Ovary (tissue), 7 donors: ENCODE measurements at regions not wholly inside any gene's neighbourhood (a gene's known extent, or its start where the extent isn't known, plus 50 kb on each side); places are given as distances from the start of the nearest gene placed in this dataset.

Source experiments
- DNase-seq, 5 donors: peaks; one replicate each; pipeline ENCODE4 v3.0.0-alpha.2; 2019 to 2020
- H3K27ac ChIP-seq, 2 donors: fragments of 200-600 bp; one replicate each; pipeline versions ENCODE4 v1.5.1 to v1.8.0; 2019 to 2022
- H3K27me3 ChIP-seq: fragments of 200-600 bp; one replicate; pipeline ENCODE4 v1.8.0; 2022
- H3K36me3 ChIP-seq: fragments of 200-600 bp; sonication (generic); one replicate; pipeline ENCODE4 v1.5.1; 2019
- H3K4me1 ChIP-seq: one replicate; pipeline ENCODE4 v1.8.1; 2013; ENCODE audit warnings: mild to moderate bottlenecking, moderate library complexity; ENCODE audit not compliant: insufficient read depth
- H3K4me3 ChIP-seq: fragments of 200-600 bp; sonication (generic); one replicate; pipeline ENCODE4 v1.5.1; 2017
- H3K9me3 ChIP-seq, 2 donors: fragments of 200-600 bp in 1 of 2; sonication (generic) in 1 of 2; one replicate each; pipeline versions ENCODE4 v1.5.1 to v1.8.1; 2013 to 2019; ENCODE audit warnings: mild to moderate bottlenecking in 1 of 2, moderate library complexity in 1 of 2
- EP300 ChIP-seq: sonication (generic); formaldehyde crosslinking; IDR thresholded peaks from one replicate; pipeline ENCODE4 v1.6.1; 2017; ENCODE audit warnings: antibody characterized with exemption
- POLR2A ChIP-seq: fragments of 450-650 bp; IDR thresholded peaks from one replicate; pipeline ENCODE4 v1.6.1; 2017; ENCODE audit warnings: antibody characterized with exemption, mild to moderate bottlenecking, moderate library complexity
- WGBS, 3 donors: extraction: QIAGEN DNeasy Blood & Tissue Kit in 1 of 3; methylation state at CpG; one replicate each; pipeline versions ENCODE4 v1.1.5 to v1.1.7; 2013 to 2017; 5-methylcytosine and 5-hydroxymethylcytosine counted together
- intact Hi-C, 4 donors: fragments of 100-400 bp; cut with DNase I; formaldehyde crosslinking; loops; one replicate each; pipeline versions ENCODE4 v1.11.0 to v1.15.1; 2022 to 2023
- TF ChIP-seq, protein P1 (sequence below), 3 donors: fragments of 450-650 bp in 2 of 3; fragments of 200-600 bp in 1 of 3; IDR thresholded peaks; one replicate each; pipeline versions ENCODE4 v1.5.1 to v1.8.0; 2016 to 2022; ENCODE audit warnings: antibody characterized with exemption in 3 of 3, mild to moderate bottlenecking in 1 of 3
- donor health status: DM: no; HTN: no; CAD: no; lungs with moderate emphysema.
- donor health status: DM: no; HTN: no; CAD: no.
- donor health status: Bipolar disorder and iron deficiency.
- donor health status: DM: no; HTN: no; CAD: no.
- donor health status: DM: yes; HTN: yes; CAD: no.

DNA sequence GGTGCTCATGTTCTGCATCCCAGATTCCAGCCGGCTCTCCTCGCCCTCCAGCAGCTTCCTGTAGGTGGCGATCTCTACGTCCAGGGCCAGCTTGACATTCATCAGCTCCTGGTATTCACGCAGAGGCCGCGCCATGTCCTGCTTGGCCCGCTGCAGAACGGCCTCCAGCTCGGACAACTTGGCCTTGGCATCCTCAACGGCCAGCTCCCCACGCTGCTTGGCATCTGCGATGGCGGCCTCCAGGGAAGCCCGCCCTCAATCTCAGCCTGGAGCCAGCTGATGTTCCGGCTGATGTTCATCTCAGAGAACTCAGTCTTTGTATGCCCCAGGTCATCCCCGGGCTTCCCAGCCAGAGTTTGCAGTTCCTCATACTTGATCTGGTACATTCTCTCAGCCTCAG lies 431.8 kb upstream of the DIPK2B start:
- Histone ChIP-seq H3K27me3 (no peaks in the 10 kb centered on the region), H3K4me3 (no peak overlapping the region), H3K27ac (no peak overlapping the region), H3K36me3 (no peaks in the 10 kb centered on the region), H3K4me1 (no peaks in the 10 kb centered on the region), H3K9me3 (no peaks in the 10 kb centered on the region)
- intact Hi-C loops = no loop called here
- no peak for TF ChIP-seq POLR2A
- TF ChIP-seq, protein P1, sequence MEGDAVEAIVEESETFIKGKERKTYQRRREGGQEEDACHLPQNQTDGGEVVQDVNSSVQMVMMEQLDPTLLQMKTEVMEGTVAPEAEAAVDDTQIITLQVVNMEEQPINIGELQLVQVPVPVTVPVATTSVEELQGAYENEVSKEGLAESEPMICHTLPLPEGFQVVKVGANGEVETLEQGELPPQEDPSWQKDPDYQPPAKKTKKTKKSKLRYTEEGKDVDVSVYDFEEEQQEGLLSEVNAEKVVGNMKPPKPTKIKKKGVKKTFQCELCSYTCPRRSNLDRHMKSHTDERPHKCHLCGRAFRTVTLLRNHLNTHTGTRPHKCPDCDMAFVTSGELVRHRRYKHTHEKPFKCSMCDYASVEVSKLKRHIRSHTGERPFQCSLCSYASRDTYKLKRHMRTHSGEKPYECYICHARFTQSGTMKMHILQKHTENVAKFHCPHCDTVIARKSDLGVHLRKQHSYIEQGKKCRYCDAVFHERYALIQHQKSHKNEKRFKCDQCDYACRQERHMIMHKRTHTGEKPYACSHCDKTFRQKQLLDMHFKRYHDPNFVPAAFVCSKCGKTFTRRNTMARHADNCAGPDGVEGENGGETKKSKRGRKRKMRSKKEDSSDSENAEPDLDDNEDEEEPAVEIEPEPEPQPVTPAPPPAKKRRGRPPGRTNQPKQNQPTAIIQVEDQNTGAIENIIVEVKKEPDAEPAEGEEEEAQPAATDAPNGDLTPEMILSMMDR (IDR thresholded peaks at IDR 0.05) = no peak
- no peak for TF ChIP-seq EP300
- 81 to 89% (median 83%) methylated on average over 13 to 17 of the region's 17 CpGs for WGBS, 3 donors
- no peak for DNase-seq

DNA sequence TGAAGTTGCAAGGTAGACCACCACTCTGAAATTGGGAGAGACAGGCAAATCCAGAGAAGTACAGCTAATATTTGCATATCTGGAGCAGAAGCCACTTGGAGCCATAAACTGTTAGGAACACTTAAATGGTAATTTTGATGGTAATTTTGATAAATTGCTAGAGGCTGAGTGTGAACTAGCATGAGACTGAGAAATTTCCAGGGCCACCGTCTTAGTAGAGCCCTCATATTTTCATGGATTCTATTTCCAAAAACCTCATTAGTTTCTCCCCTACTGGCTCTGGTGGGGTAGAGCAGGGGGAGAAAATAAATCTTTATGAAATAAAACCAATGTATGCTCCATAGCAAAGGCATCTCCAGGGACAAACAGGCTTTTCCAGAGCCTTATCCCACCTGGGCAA lies 429.4 kb upstream of the DIPK2B start:
- H3K9me3 ChIP-seq = no peaks in the 10 kb centered on the region
- intact Hi-C loops = no loop called here
- TF ChIP-seq EP300 (no peak), POLR2A (no peak)
- TF ChIP-seq, protein P1 (IDR thresholded peaks at IDR 0.05) = no peak
- H3K4me1 ChIP-seq = no peaks in the 10 kb centered on the region
- WGBS, 3 donors = 94 to 97% (median 94%) methylated on average over 1 of the region's 1 CpG
- DNase-seq = no peak
- H3K4me3 ChIP-seq = no peak overlapping the region
- H3K27ac ChIP-seq = no peak overlapping the region
- no peaks in the 10 kb centered on the region for H3K36me3 ChIP-seq
- H3K27me3 ChIP-seq = no peaks in the 10 kb centered on the region

DNA sequence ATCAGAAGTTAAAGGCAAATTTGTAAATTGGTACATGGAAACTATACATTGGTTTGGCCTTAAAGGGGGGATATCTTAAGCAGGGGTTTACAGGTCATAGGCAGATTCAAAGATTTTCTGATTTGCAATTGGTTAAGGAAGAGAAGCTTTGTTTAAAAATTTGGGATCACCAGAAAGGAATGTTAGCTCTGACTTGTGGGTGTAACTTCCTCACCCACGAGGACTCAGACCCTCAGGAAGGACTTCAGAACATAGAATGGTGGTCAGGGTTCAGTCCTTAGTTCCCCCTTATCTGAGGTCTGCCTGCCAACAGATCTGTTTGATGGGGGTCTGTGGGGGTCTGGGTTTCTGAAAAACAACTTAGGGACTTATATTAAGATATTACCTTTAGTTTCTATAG lies 427.4 kb upstream of the DIPK2B start:
- Histone ChIP-seq H3K36me3 (no peaks in the 10 kb centered on the region), H3K4me3 (no peak overlapping the region), H3K27ac (no peak overlapping the region), H3K4me1 (no peaks in the 10 kb centered on the region), H3K9me3 (no peaks in the 10 kb centered on the region), H3K27me3 (no peaks in the 10 kb centered on the region)
- TF ChIP-seq, protein P1 (IDR thresholded peaks at IDR 0.05) = no peak
- TF ChIP-seq EP300 (no peak), POLR2A (no peak)
- no peak for DNase-seq
- WGBS, 3 donors = 15 to 41% (median 28%) methylated on average over 1 of the region's 1 CpG
- intact Hi-C loops = no loop called here

DNA sequence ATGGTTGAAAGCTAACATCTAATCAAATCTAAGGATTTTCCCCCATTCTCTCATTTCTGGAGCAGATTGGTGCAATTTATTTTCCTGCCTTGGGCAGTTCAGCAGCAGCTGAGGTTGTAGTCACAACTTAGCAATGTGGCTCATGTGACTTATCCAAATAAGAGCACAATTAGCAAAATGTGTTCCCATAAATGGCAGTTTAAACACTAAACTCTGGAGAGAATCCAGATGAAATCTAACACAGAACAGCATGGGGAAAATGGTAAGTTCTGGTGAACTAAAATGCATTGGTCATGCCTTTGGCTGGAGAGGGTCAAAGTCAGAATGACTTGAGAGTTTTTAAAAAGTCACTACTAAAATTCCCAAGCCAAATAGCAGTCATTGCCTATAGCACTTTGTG lies 422.6 kb upstream of the DIPK2B start:
- no peaks in the 10 kb centered on the region for H3K36me3 ChIP-seq
- no peaks in the 10 kb centered on the region for H3K4me1 ChIP-seq
- no peak overlapping the region for H3K27ac ChIP-seq
- no peaks in the 10 kb centered on the region for H3K9me3 ChIP-seq
- H3K4me3 ChIP-seq = no peak overlapping the region
- intact Hi-C loops = no loop called here
- TF ChIP-seq, protein P1 (IDR thresholded peaks at IDR 0.05) = no peak
- TF ChIP-seq EP300 = no peak
- TF ChIP-seq POLR2A = no peak
- no peak for DNase-seq
- H3K27me3 ChIP-seq = no peaks in the 10 kb centered on the region

DNA sequence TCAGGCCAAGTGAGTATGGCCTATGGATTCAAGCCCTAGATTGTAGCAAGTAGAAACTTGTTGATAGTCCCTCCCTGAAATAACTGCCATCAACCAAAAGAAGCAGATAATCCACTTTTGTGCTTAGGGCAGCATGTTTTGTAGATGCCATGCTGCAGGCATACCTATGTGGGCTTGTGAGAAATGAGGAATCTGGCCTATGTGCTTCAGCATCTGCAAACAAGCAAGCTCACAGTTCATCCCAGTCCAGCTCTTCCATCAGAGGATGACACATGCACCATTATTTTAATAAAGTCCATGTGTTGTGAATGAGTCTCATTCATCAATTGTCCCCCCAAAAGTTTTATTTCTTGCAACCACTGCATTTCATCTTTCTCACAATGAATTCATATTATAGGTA lies 421.9 kb upstream of the DIPK2B start:
- no peaks in the 10 kb centered on the region for H3K36me3 ChIP-seq
- no peaks in the 10 kb centered on the region for H3K4me1 ChIP-seq
- H3K27me3 ChIP-seq = no peaks in the 10 kb centered on the region
- TF ChIP-seq, protein P1 (IDR thresholded peaks at IDR 0.05) = no peak
- TF ChIP-seq POLR2A (no peak), EP300 (no peak)
- DNase-seq = no peak
- no peaks in the 10 kb centered on the region for H3K9me3 ChIP-seq
- intact Hi-C loops = no loop called here
- H3K4me3 ChIP-seq = no peak overlapping the region
- H3K27ac ChIP-seq = no peak overlapping the region
